Umbilical cord (tissue), 1 donor: ENCODE measurements at regions not wholly inside any gene's neighbourhood (a gene's known extent, or its start where the extent isn't known, plus 50 kb on each side); places are given as distances from the start of the nearest gene placed in this dataset.

Experiments used
- DNase-seq: peaks from one replicate; pipeline ENCODE4 v3.0.0-alpha.2; 2015; ENCODE audit warnings: low spot score

DNA sequence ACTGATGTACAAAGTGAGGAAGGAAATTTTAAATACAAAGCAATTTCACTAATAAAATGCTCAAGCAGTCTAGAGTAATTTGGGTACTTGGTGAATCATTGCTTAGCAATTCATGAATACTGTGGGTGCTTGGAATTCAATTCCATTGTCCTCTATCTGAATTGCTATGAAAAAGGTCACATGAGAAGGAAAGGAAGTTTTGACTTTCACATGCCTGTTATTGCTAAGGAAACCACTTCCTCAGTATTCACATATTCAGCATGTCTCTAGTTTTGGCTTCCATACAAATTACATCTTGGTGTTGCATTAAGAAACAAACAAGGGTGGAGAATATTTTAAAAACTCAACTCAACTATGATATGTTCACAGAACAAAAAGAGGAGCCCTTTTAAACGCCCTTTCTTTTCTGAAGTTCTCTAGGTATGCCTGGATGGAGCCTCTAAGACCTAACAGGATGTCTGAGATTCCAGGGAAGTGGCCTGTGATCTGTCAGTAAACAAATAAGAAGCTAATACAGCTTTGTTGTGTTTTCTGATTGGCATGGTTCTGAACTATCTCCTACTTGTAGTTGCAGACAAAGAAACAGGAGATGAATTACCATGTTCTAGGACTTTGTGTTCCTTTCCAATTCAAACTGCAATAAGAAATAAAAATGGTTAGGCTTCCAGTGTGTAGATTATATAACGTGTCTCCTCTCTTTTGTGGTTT lies 190.4 kb downstream of the OGFRL1 start:
- peak; percentile 39 for DNase-seq

DNA sequence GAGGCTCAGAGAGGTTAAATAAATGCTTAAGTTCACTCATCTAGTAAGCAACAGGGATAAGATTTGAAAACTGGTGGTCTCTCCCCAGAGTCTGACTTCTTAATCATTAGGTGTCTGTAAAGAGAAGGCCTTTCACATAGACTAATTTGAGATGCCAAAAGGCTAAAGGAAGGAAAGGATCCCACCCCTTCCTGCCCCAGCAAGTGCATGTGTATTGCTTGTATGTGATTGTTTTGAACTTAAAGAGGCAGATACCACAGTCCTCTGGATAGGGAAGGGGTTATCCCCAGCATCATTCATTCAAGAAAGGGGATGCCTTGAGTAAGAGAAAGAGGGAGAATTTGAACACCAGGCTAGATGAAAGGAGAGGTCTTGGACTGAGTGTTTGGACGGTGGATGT lies 192.0 kb downstream of the OGFRL1 start:
- no peak for DNase-seq

GRCh38 chr6:71481011-71481410 lies 192.4 kb downstream of the OGFRL1 start:
- no peak for DNase-seq

DNA sequence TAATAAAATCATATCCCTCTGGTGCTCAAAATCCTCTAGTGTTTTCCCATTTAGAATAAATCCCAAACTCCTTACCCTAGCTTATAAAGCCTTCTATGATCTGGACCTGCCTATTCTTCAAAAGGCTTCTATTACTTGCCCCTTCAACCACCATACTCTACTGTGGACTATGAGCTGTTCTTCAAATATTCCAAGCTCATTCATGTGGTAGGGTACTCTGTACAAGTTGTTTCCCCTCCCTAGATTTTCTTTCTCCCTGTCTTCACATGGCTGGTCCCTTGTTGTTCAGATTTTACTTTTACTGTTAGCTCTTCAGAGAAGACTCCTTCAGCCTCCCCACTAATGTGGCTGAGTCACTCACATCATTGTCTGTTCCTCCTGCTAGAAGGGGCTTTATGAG lies 193.2 kb downstream of the OGFRL1 start:
- DNase-seq, result no peak

DNA sequence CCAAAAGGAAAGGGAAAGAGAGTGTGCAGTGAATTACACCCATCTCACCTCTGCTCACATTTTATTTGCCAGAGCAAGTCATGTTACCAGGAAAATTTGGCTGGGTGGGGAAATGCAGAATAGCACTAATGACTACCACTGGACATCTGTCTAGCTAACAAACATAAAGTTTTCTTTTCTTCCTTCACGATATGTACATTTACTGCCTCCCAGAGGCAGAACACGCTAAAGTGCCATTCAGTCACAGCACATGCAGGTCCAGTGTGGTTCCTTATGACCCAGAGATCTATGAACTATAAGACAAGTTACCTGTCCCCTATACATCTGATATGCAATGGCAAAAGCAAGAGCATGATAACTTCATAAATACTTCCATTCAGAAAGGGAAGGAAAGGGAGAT lies 194.1 kb downstream of the OGFRL1 start:
- no peak for DNase-seq

GRCh38 chr6:71486461-71486860 lies 197.8 kb downstream of the OGFRL1 start:
- no peak for DNase-seq

- no peak for DNase-seq
Measured at GRCh38 chr6:71488186-71488585, 199.6 kb downstream of the OGFRL1 start.

- DNase-seq, result peak; percentile 81
Measured at GRCh38 chr6:71489736-71490135, 201.1 kb downstream of the OGFRL1 start.

- DNase-seq, result no peak
Measured at GRCh38 chr6:71490876-71491275, 202.3 kb downstream of the OGFRL1 start.

GRCh38 chr6:71491844-71492243 lies 203.2 kb downstream of the OGFRL1 start:
- DNase-seq, result no peak

- no peak for DNase-seq
Measured at GRCh38 chr6:71492668-71493067, 204.1 kb downstream of the OGFRL1 start.

DNA sequence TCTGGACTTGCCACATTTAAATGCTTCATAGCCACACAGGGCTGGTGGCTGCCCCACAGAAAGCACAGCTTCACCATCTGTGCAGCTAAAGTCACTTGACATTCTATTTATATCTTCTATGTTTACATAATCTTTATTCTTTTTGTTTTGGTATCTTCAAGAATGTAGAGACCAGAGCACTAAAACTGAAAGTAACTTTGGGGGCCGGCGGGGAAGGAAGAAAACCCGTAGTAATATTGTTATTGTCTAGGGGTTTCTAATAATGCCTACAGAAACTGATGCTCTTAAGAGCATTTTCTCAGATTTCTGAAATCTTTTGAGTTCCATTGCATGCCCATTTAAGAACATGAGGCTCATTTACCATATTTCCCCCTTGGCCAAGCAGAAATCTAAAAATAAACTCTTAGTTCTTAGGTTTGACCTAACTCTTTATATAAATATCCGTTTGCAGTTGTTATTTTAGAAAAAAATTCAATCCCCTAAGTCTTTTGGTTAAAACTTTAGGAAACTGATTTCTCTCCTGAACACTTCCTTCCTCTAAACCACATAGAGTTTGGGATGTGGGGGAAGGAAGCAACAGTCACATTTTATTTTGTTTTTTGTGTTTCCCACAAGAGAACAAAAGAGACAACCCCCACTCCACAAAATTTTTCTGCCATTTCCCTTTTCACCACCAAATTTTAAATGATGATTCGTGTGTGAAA lies 207.6 kb downstream of the OGFRL1 start:
- DNase-seq, result no peak

GRCh38 chr6:71496722-71497033 lies 208.1 kb downstream of the OGFRL1 start:
- DNase-seq, result no peak

DNA sequence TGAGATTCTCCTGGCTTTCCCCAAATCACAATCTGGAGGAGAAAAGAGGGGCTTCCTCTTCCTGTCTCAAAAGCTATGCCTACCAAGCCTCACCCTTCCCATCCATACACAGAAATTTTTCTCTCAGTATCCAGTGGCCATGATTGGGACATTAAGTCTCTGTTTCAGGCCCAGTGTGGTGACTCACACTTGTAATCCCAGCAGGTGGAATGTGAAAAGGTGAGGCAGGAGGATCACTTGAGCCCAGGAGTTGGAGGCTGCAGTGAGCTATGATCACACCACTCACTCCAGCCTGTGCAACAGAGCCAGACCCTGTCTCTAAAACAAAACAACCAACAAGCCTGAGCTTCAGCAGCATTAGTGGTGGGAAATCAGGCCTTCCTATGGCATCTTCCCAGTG lies 210.0 kb downstream of the OGFRL1 start:
- no peak for DNase-seq

- no peak for DNase-seq
Measured at GRCh38 chr6:71499667-71500066, 211.1 kb downstream of the OGFRL1 start.

DNA sequence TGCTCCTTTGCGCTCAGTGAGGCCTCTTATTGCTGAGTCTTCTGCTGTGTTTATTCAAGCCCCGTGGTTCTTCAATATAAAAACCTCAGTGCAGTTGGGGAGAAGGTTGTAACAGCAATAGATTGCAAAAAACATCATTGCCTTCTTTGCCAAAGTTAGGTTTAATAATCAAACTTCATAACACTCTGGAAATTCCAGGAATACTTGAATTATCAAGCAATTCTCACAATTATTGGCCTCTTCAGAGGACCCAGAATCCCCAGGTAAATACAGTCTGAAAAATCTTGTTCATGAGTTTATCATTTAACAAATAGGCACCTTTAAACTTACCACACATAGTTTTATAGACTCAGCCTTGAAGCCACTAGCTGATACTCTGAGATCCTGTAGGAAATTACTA lies 213.6 kb downstream of the OGFRL1 start:
- DNase-seq, result no peak

GRCh38 chr6:71502956-71503355 lies 214.3 kb downstream of the OGFRL1 start:
- no peak for DNase-seq

- no peak for DNase-seq
Measured at GRCh38 chr6:71507183-71507582, 218.6 kb downstream of the OGFRL1 start.

DNA sequence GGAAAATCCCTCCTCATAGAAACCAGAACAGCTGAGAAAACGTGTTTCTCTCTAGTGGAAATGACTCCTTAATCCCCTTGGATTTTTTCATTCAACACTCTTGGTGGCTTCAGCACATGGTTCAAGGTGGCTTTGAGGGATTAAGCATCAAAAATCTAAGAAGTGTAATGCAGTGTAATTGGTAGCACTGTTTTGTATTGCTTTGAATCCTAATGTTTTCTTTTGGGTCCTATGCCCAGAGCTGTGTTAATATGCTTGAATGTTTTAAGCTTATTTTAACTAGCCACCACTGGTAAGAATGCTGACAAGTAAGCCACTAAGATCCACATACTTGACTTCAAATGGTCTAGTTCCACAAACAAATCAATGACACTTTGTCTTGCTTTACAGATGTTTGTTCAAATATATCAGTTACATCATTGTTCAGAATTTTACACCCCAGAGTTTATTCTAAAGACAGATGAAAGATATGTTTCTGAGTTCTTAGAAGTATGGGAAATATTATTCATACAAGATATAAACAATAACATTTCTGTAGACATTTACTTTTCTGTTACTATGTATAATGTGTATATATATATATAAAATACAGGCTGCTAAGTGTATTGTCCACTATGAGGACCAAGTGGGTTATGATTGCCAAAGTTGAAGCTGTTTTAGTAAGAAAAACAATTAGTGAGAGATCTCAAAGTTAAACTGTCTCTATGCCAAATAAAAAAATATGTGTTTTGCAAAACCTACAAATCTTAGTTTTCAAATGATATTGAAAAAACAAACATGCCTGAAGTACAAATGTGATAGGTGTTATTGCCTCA lies 220.8 kb downstream of the OGFRL1 start:
- no peak for DNase-seq

DNA sequence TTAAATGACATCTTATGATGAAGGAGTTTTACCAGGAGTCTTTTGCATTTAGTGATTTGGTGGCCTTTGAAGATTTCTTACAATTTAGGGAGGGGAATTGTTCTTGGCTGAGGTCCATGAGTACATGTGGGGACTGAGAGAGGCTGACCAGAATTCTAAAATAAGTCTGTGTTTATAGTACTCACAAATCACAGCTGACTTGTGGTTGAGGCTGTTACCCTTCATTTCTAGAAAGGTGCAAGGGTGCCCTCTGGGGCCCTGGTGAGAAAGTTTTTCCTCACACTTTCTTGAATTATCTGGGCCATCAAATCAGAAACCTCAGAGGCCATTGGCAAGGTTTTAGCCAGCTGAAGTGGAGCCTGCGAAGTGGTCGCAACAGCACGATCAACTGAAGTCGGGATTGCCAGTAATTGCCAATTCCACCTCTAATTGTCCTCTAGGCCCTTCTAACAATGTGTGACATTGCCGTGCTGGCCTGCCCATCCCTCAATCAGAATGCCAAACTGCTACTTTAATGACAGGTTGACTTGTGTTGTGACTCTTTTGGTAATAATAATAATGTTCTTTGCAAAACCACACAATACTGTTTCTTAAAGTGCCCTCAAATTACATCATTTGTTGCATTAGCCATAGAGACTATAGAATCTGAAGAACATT lies 221.6 kb downstream of the OGFRL1 start:
- peak; percentile 66 for DNase-seq

GRCh38 chr6:71510856-71511255 lies 222.2 kb downstream of the OGFRL1 start:
- no peak for DNase-seq

DNA sequence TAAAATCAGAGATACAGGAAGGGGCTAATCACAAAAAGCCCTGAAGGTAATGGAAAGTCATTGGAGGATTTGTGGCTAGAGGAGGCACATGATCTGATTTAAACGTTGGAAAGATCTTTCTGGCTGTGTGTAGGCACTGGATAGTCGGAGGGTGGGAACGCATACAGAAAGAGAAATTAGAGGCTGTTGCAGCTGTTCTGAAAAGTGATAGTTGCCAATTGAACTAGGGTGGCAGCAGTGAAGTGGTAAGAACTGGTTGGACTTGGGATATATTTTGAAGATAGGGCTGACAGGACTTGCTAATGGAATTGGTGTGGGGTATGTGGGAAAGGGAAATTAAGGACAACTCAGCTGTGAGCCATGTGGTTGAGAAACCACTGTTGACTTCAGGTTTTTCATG lies 223.6 kb downstream of the OGFRL1 start:
- DNase-seq, result no peak
